OCI-LY7 (cell line): ENCODE measurements at regions not wholly inside any gene's neighbourhood (a gene's known extent, or its start where the extent isn't known, plus 50 kb on each side); places are given as distances from the start of the nearest gene placed in this dataset.

Experiments used
- EZH2phosphoT487 ChIP-seq: fragments of 200-600 bp; sonication (generic); IDR thresholded peaks from 2 replicates; pipeline ENCODE4 v1.6.1; 2018; ENCODE audit warnings: low read depth, borderline replicate concordance, mild to moderate bottlenecking, mixed run types, antibody characterized with exemption, low read length, moderate library complexity, mixed read lengths
- TF ChIP-seq, protein P1 (sequence below): fragments of 200-600 bp; sonication (generic); conservative IDR thresholded peaks from 2 replicates; pipeline ENCODE4 v1.5.1; 2014; ENCODE audit warnings: mild to moderate bottlenecking, antibody characterized with exemption, low read length, moderate library complexity, mixed read lengths

DNA sequence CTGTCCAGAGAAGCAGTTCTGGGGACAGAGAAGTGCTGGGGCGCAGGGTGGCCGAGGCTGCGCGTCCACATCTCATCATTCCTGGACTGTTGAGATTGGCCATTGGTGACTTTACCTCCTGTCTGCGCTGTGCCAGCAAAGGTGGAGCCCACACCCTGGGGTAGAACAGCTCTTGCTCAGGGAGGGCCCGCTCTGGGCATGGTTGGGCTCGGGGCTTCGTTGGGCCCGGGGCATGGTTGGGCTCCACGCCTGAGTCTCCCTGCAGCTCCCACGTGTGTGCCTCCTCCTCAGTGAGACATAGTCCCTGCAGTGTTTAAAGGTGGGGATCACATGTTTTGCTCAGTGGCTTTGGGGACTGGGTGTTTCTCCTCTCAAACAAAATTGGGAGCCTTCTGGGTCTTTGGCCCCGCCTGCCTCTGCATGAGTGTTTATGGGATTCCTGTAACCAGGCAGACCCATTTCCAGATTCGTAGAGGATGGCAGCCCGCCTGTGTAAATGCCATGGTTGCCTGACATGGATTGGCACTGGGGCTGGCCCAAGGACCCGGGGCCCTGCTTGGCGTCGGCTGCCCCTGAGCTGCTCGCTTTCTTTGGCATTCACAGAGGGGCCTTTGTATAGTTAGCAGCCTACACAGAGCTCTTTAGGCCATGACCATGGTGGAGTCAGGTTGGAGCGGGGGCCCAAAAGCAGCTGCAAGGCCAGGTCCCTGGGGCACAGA is 104.6 kb downstream of the TLR5 start:
- TF ChIP-seq, protein P1, sequence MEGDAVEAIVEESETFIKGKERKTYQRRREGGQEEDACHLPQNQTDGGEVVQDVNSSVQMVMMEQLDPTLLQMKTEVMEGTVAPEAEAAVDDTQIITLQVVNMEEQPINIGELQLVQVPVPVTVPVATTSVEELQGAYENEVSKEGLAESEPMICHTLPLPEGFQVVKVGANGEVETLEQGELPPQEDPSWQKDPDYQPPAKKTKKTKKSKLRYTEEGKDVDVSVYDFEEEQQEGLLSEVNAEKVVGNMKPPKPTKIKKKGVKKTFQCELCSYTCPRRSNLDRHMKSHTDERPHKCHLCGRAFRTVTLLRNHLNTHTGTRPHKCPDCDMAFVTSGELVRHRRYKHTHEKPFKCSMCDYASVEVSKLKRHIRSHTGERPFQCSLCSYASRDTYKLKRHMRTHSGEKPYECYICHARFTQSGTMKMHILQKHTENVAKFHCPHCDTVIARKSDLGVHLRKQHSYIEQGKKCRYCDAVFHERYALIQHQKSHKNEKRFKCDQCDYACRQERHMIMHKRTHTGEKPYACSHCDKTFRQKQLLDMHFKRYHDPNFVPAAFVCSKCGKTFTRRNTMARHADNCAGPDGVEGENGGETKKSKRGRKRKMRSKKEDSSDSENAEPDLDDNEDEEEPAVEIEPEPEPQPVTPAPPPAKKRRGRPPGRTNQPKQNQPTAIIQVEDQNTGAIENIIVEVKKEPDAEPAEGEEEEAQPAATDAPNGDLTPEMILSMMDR: no peak
- no peak for TF ChIP-seq EZH2phosphoT487
